ENCODE measurements at regions not wholly inside any gene's neighbourhood (a gene's known extent, or its start where the extent isn't known, plus 50 kb on each side); places are given as distances from the start of the nearest gene placed in this dataset.

GRCh38 chr3:40810813-40811212 is 286.1 kb downstream of the ZNF621 start:
- CTCF ChIA-PET = no interaction called here
- H3K27ac Mint-ChIP-seq = no peak overlapping the region
- POLR2A ChIA-PET = no interaction called here
- H3K4me1 Mint-ChIP-seq = no peaks in the 10 kb centered on the region
- Histone ChIP-seq H3K27ac (ENCODE audit: low read depth, low read length) (no peak overlapping the region), H3K9me3 (ENCODE audit: low read length) (no peaks in the 10 kb centered on the region), H3K27me3 (ENCODE audit: insufficient read depth, low read length, poor library complexity, severe bottlenecking) (no peaks in the 10 kb centered on the region), H3K36me3 (ENCODE audit: insufficient read depth, low read length) (no peaks in the 10 kb centered on the region), H3K4me3 (ENCODE audit: low read length) (no peak overlapping the region), H3K4me1 (ENCODE audit: insufficient read depth, low read length) (no peaks in the 10 kb centered on the region)
- H3K9me3 Mint-ChIP-seq = peaks cover 2 to 25% (median 17%) of the 10 kb centered on the region in 5 donors
- H3K4me3 Mint-ChIP-seq = no peak overlapping the region
- peaks cover 0 to 5% of the 10 kb centered on the region in 2 donors for H3K27me3 Mint-ChIP-seq
- no peaks in the 10 kb centered on the region for H3K36me3 Mint-ChIP-seq
- no peak for DNase-seq

- H3K27ac ChIP-seq (ENCODE audit: low read depth, low read length) = no peak overlapping the region
- Mint-ChIP-seq H3K27me3 (peaks cover 3 to 36% of the 10 kb centered on the region in 2 donors), H3K36me3 (no peaks in the 10 kb centered on the region), H3K4me1 (no peaks in the 10 kb centered on the region), H3K4me3 (no peak overlapping the region), H3K27ac (no peak overlapping the region), H3K9me3 (peaks cover 2 to 8% (median 4%) of the 10 kb centered on the region in 5 donors)
- ChIA-PET POLR2A (no interaction called here), CTCF (no interaction called here)
- H3K36me3 ChIP-seq (ENCODE audit: insufficient read depth, low read length) = no peaks in the 10 kb centered on the region
- no peak for DNase-seq
- H3K4me3 ChIP-seq (ENCODE audit: low read length) = no peak overlapping the region
- H3K27me3 ChIP-seq (ENCODE audit: insufficient read depth, low read length, poor library complexity, severe bottlenecking) = no peaks in the 10 kb centered on the region
- H3K4me1 ChIP-seq (ENCODE audit: insufficient read depth, low read length) = no peaks in the 10 kb centered on the region
- no peaks in the 10 kb centered on the region for H3K9me3 ChIP-seq (ENCODE audit: low read length)
Observed at GRCh38 chr3:40817017-40817416, 292.3 kb downstream of the ZNF621 start.

DNA sequence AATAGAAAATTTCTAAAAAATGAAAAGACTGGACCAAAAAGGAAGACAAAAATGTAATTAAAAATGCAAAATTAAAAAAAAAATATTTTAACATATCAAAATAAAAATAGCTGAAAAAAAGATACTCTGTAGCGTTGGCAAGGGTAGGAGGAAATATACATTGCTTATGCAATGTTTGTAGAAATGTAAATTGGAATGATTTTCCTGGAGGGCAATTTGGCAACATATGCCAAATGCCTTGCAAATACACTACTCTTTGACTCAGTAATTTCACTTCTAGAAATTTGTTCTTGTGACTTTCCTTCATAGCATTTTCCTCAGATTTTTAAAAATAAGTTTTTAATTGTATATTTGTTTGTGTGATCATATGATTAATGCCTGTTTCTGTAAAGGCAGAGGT is 296.6 kb downstream of the ZNF621 start:
- Mint-ChIP-seq H3K27ac (peak overlapping the region in 1 of 8 donors; percentile 7), H3K4me1 (no peaks in the 10 kb centered on the region), H3K36me3 (no peaks in the 10 kb centered on the region), H3K9me3 (no peaks in the 10 kb centered on the region), H3K27me3 (peaks cover 5 to 37% of the 10 kb centered on the region in 2 donors), H3K4me3 (no peak overlapping the region)
- H3K27ac ChIP-seq (ENCODE audit: low read depth, low read length) = no peak overlapping the region
- no peak for DNase-seq
- ChIA-PET CTCF (no interaction called here), POLR2A (no interaction called here)
- no peaks in the 10 kb centered on the region for H3K36me3 ChIP-seq (ENCODE audit: insufficient read depth, low read length)
- H3K4me1 ChIP-seq (ENCODE audit: insufficient read depth, low read length) = no peaks in the 10 kb centered on the region
- no peaks in the 10 kb centered on the region for H3K9me3 ChIP-seq (ENCODE audit: low read length)
- no peak overlapping the region for H3K4me3 ChIP-seq (ENCODE audit: low read length)
- no peaks in the 10 kb centered on the region for H3K27me3 ChIP-seq (ENCODE audit: insufficient read depth, low read length, poor library complexity, severe bottlenecking)

- Histone ChIP-seq H3K27ac (ENCODE audit: low read depth, low read length) (no peak overlapping the region), H3K4me1 (ENCODE audit: insufficient read depth, low read length) (no peaks in the 10 kb centered on the region), H3K36me3 (ENCODE audit: insufficient read depth, low read length) (no peaks in the 10 kb centered on the region), H3K4me3 (ENCODE audit: low read length) (no peak overlapping the region), H3K27me3 (ENCODE audit: insufficient read depth, low read length, poor library complexity, severe bottlenecking) (no peaks in the 10 kb centered on the region), H3K9me3 (ENCODE audit: low read length) (no peaks in the 10 kb centered on the region)
- Mint-ChIP-seq H3K9me3 (no peaks in the 10 kb centered on the region), H3K4me1 (no peaks in the 10 kb centered on the region), H3K27ac (no peak overlapping the region), H3K27me3 (peaks cover 3 to 8% of the 10 kb centered on the region in 2 donors), H3K4me3 (no peak overlapping the region), H3K36me3 (no peaks in the 10 kb centered on the region)
- ChIA-PET POLR2A (no interaction called here), CTCF (no interaction called here)
- DNase-seq = no peak
Observed at GRCh38 chr3:40827226-40827625, 302.5 kb downstream of the ZNF621 start.

- ChIA-PET POLR2A (no interaction called here), CTCF (no interaction called here)
- H3K9me3 Mint-ChIP-seq = no peaks in the 10 kb centered on the region
- H3K4me1 ChIP-seq (ENCODE audit: insufficient read depth, low read length) = no peaks in the 10 kb centered on the region
- H3K4me1 Mint-ChIP-seq = no peaks in the 10 kb centered on the region
- no peaks in the 10 kb centered on the region for H3K36me3 ChIP-seq (ENCODE audit: insufficient read depth, low read length)
- DNase-seq = no peak
- no peaks in the 10 kb centered on the region for H3K27me3 ChIP-seq (ENCODE audit: insufficient read depth, low read length, poor library complexity, severe bottlenecking)
- no peak overlapping the region for H3K4me3 Mint-ChIP-seq
- H3K27ac ChIP-seq (ENCODE audit: low read depth, low read length) = no peak overlapping the region
- no peak overlapping the region for H3K4me3 ChIP-seq (ENCODE audit: low read length)
- peak overlapping the region in 1 of 8 donors; percentile 4 for H3K27ac Mint-ChIP-seq
- no peaks in the 10 kb centered on the region for H3K9me3 ChIP-seq (ENCODE audit: low read length)
- peaks cover 3 to 8% of the 10 kb centered on the region in 2 donors for H3K27me3 Mint-ChIP-seq
- no peaks in the 10 kb centered on the region for H3K36me3 Mint-ChIP-seq
Observed at GRCh38 chr3:40827942-40828688, 303.4 kb downstream of the ZNF621 start.

DNA sequence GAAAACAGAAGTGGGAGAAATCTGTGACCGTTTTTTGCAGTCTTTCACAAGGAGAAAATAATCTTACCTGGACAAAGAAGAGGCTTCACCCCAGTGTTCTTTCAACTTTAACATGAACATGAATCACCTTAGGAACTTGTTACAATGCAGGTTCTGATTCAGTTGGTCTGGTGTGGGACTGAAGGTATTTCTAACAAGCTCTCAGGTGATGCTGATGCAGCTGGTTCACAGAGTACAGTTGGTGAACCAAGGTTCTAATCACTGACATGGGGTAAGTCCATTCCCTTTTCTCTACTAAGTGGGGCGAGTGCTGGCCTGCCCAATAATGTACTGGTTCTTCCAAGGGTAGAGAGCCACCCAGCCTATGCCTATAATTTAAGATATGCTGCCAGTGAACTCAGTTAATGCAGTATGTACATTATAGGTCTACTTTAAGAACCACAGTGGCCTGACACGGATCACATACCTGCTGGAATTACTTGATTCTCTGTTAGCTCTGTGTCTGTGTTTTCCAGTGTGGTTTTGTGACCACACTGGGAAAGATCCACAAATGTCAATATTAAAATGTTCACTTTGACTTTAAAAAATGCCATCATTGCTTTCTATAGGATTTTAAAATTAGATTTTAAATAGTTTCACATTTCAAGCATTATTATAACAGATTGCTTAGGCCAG is 304.1 kb downstream of the ZNF621 start:
- no peak overlapping the region for H3K27ac Mint-ChIP-seq
- peaks cover 3 to 10% of the 10 kb centered on the region in 2 donors for H3K27me3 Mint-ChIP-seq
- Histone ChIP-seq H3K27me3 (ENCODE audit: insufficient read depth, low read length, poor library complexity, severe bottlenecking) (no peaks in the 10 kb centered on the region), H3K4me1 (ENCODE audit: insufficient read depth, low read length) (no peaks in the 10 kb centered on the region), H3K4me3 (ENCODE audit: low read length) (no peak overlapping the region), H3K9me3 (ENCODE audit: low read length) (no peaks in the 10 kb centered on the region), H3K27ac (ENCODE audit: low read depth, low read length) (no peak overlapping the region), H3K36me3 (ENCODE audit: insufficient read depth, low read length) (no peaks in the 10 kb centered on the region)
- H3K4me3 Mint-ChIP-seq = no peak overlapping the region
- no peak for DNase-seq
- POLR2A ChIA-PET = no interaction called here
- no peaks in the 10 kb centered on the region for H3K9me3 Mint-ChIP-seq
- no peaks in the 10 kb centered on the region for H3K36me3 Mint-ChIP-seq
- H3K4me1 Mint-ChIP-seq = no peaks in the 10 kb centered on the region
- CTCF ChIA-PET = no interaction called here

GRCh38 chr3:40829876-40830275 is 305.1 kb downstream of the ZNF621 start:
- no peak overlapping the region for H3K27ac Mint-ChIP-seq
- POLR2A ChIA-PET = no interaction called here

DNA sequence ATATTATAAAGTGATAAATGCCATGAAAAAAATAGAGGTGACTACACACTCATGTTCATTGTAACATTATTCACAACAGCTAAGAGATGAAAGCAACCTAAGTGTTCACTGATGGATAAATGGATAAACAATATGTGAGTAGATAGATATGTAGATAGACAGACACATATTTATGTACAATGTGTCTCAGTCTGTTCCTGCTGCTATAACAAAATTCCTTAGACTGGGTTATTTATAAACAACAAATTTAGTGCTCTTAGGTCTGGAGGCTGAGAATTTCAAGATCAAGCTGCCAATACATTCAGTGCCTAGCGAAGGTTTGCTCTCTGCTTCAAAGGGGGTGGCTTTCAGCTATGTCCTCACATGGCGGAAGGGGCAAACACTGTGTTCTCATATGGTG is 312.5 kb downstream of the ZNF621 start:
- Histone ChIP-seq H3K4me1 (ENCODE audit: insufficient read depth, low read length) (no peaks in the 10 kb centered on the region), H3K27me3 (ENCODE audit: insufficient read depth, low read length, poor library complexity, severe bottlenecking) (no peaks in the 10 kb centered on the region), H3K9me3 (ENCODE audit: low read length) (no peaks in the 10 kb centered on the region), H3K36me3 (ENCODE audit: insufficient read depth, low read length) (no peaks in the 10 kb centered on the region), H3K27ac (ENCODE audit: low read depth, low read length) (no peak overlapping the region), H3K4me3 (ENCODE audit: low read length) (no peak overlapping the region)
- no peak overlapping the region for H3K4me3 Mint-ChIP-seq
- ChIA-PET CTCF (no interaction called here), POLR2A (no interaction called here)
- peaks cover 6 to 17% of the 10 kb centered on the region in 2 donors for H3K27me3 Mint-ChIP-seq
- DNase-seq = no peak
- H3K9me3 Mint-ChIP-seq = peaks cover 0 to 2% (median 0%) of the 10 kb centered on the region in 5 donors
- no peaks in the 10 kb centered on the region for H3K4me1 Mint-ChIP-seq
- H3K27ac Mint-ChIP-seq = no peak overlapping the region
- no peaks in the 10 kb centered on the region for H3K36me3 Mint-ChIP-seq

More at GRCh38 chr3:40829876-40830275, 305.1 kb downstream of the ZNF621 start:
- Mint-ChIP-seq H3K4me3 (no peak overlapping the region), H3K4me1 (no peaks in the 10 kb centered on the region), H3K27me3 (peaks cover 3 to 17% of the 10 kb centered on the region in 2 donors), H3K9me3 (peaks cover 0 to 2% (median 0%) of the 10 kb centered on the region in 5 donors), H3K36me3 (no peaks in the 10 kb centered on the region)
- Histone ChIP-seq H3K4me1 (ENCODE audit: insufficient read depth, low read length) (no peaks in the 10 kb centered on the region), H3K36me3 (ENCODE audit: insufficient read depth, low read length) (no peaks in the 10 kb centered on the region), H3K9me3 (ENCODE audit: low read length) (no peaks in the 10 kb centered on the region), H3K4me3 (ENCODE audit: low read length) (no peak overlapping the region), H3K27me3 (ENCODE audit: insufficient read depth, low read length, poor library complexity, severe bottlenecking) (no peaks in the 10 kb centered on the region), H3K27ac (ENCODE audit: low read depth, low read length) (no peak overlapping the region)
- CTCF ChIA-PET = no interaction called here
- no peak for DNase-seq
